ENCODE measurements at regions not wholly inside any gene's neighbourhood (a gene's known extent, or its start where the extent isn't known, plus 50 kb on each side); places are given as distances from the start of the nearest gene placed in this dataset.

DNA sequence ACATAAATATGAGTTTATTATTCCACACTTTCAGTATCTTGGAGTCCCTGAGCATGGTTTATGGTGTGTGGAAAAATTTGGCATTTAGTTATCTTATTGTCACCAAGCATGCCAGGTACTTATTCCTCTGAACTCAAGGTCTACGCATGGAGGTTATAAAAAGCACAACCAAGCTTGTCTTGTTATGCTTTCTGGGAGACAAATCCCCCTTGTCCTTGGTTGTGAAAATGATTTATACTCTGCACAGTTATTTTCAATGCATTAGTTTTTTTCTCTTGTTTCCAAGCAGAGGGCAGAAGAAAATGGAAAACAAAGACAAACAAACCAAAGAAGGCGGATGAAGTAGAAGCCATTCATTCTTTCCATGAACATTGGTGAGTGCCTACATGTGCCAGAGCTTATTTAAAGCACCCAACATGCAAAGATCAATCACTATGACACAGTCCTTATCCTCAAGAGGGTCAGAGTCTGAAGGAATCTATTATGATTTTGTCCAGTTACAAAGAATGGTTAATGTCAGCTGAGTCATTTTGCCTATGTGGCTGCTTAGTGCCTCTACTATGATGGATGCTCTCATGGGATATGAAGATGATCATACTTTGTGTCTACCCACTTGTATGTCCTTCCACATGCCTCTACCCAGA lies 323.1 kb downstream of the TENT4A start:
- no peak for DNase-seq

DNA sequence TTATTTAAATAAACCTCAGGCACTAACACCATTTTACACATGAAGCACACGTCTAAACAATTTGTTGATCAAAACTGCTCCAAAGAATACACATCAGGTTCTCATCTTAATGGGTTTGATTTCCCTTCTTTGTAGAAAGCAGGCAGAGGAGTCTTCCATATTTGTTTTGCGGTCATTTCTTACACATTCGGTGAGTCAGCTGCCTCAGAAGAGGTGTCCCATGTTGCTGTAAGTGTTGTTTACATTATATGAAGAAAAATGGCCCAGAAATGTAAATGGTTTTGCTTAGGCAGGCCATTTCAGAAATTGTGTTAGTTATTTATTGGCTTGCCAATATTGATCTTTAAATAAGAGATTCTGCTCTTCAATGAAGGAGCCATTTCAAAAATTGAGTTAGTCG lies 325.8 kb downstream of the TENT4A start:
- no peak for DNase-seq

DNA sequence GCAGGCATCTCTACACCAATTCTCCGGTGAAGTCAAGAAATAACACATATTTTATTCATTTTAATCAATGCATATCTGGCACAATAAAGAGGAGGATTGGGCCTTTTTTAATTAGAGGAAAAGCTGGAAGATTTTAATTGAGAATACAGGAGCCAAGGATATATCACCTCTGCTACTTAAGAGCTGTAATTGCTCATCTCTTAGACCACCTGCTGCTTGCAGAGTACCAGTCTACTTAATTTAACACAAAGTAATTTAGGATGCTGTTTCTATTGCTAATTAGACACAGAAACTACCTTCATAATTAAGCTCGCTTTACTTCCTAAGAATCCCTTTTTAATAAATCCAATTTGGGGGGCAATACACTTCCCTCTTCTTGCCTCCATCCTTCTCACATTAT lies 326.9 kb downstream of the TENT4A start:
- no peak for DNase-seq

DNA sequence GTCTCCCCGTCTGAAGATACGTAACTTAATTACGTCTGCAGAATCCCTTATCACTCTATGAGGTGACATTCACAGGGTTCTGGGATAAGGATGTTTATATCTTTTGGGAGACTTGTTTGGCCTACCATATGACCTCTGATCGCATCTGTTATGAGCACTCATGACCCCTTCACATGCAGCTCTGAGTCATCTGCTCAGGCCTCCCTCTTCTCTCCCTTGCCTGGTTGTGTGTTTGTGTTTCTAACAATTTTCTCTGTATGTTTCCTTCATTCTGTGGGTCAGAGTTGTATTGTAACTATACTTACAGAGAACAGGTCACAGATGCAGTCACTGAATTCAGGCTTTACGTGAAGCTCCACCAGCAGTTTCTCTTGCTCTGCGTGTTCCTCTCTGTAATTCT lies 330.6 kb downstream of the TENT4A start:
- no peak for DNase-seq

DNA sequence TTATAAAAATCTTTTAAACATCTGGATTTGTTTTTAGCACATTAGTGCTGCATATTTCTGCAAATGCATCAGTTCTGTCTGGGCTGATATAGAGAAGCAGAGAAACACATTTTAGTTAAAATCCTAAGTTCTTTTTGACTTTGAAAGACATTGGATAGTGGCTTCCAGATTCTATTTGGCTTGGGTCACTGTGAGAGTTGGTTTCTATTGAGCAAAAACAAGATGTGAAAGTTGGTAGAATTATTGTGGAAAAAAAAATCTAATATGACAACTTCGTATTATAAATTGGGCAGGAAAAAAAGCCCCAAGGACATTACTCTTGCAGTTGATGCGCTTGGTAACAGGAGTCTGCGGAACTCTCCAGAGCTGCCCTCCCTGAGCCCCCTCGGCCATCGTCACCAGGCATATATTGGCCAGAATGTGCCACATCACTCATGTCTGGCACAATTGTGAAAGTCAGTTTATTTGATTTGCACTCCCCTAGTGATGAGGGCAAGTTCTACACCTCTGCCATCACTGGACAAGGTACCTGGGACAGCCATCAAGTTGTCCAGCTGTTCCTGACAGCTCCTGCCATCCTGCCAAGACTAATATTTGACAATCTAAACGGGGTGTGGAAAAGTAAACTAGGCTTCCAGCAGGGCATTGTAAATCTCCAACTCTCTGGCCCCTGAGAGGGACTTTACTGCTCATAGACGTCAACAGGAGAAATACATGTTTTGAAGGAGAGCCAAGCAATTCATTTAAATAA lies 334.5 kb downstream of the TENT4A start:
- DNase-seq: no peak

DNA sequence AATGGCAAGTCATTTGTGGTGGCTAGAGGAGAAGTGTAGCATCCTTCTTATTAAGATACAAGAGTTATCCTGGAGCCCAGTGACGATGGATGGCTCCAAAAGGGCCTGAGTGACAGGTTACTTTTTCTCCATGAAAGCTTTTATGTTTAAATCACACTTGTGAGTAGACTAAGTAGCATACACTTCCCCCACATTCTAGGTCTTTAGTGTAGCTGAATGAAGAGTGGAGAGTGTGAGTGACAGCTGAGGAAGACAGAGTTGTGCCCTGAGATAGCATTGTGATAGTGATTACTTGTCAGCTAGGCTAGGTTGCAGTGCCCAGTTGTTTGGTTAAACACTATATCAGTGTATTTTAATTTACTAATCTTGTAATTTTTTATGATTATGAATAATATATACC lies 337.8 kb downstream of the TENT4A start:
- no peak for DNase-seq

DNA sequence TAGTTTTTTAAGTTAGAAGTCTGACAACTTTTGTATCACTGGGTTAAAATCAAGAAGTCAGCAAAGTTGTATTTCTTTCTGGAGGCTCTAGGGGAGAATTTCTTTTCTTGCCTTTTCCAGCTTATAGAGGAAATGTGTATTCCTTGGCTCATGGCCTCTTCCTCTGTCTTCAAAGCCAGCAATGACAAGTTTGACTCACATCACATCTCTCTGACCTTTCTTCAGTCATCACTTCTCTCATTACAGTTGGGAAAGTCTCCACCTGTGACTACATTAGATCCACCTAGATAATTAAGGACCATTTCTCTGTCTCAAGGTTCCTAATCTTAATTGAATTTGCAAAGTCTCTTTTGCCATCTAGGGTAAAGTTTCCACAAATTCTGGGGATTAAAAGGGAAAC lies 339.9 kb downstream of the TENT4A start:
- no peak for DNase-seq

DNA sequence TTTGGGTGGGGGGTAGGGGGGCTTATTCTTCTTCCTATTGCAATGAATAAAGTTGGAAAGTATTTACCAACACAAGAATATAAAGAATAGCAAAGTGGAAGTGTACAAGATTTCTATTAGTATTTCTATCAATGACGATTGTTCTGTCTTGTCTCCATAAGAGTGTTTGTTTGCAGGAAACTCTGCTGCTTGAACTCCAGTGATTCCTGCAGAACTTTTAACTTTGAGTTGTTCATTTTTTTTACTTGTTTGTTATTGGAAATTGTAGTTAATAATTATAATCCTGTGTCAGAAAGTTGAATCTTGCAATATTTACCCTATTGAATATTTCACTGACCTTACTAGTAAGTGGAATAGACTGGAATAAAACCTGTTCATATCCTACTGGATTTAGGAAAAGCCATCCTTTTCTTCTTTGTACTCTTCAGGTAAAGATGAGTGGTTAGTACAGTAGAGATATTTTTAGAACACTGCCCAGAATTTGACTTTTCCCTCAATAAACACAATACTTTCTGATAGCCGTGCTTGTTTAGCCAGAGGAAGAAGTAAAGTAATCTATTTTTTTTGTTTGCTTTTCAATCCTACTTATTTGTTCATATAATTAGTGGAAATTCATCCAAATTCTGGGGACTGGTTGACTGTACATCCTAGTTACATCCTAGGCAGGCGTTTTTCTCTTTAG lies 340.4 kb downstream of the TENT4A start:
- no peak for DNase-seq

DNA sequence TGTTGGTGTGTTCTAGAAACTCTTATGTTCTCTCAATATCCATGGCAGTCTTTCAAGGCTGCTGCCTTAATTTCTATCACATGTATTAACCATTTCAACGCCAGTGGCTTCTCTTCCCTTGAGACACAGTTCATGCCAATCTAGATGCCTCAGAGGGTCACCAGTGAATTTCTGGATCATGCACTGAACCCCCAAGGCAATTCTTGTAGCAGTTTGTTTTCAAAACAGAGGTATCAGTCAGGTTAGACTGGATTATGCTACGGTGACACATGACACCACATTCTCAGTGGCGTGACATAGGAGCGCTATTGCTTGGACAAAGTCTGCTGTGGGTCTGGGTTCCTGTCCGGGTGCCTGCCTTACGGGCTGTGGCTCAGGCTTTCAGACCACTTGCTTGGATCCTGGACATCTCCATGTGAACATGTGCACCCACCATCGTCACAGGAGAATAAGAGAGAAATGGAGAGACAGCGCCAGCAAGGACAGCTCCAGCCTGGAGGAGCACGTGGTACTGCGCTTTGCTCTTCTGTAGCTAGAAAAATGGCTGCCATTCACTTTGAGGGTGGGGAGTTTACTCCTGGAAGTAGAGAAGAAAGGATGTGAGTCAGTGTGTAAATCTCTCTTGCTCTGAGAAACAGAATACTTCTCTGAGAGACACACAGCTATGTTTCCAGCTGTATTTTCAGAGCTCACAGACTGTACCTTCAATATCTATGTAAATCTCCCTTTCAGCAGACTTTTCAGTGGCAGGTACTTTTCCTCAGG lies 329.3 kb upstream of the ADCY2 start:
- no peak for DNase-seq

DNA sequence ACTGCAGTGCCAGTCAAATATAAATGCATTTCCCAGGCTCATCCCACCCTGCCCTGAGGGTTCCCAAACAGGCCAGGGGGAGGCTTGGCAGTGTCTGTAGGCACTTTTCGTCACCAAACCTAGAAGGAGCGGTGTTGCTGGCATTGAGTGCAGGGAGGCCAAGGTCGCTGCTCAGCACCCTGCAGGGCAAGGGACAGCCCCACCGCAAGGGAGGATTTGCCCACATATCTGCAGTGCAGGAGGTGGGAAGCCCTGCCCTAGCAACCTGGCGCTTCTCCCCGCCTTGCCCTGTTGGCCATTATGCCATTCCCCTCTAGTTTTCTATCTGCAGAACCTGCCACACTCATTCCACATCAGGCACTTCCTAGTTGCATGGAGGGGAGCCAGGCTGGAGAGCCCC lies 327.8 kb upstream of the ADCY2 start:
- DNase-seq: no peak

DNA sequence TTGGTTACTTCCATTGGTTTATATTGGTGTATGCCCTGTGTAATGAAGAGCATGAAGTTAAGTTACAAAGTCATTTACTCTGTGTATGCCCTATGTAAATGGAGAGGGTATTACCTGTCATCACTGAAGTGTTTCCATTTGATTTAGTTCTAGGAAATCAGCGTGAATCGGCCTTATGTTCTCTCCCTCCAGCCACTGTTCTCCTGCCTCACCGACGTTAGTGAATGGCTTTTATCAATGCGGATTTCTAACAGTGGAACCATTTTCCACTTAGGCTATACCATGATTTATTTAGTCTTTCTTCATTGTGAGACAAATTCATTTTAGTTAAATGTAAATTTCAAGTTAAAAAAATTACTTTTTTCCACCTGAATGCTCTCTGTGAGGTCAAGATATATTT lies 327.0 kb upstream of the ADCY2 start:
- no peak for DNase-seq

DNA sequence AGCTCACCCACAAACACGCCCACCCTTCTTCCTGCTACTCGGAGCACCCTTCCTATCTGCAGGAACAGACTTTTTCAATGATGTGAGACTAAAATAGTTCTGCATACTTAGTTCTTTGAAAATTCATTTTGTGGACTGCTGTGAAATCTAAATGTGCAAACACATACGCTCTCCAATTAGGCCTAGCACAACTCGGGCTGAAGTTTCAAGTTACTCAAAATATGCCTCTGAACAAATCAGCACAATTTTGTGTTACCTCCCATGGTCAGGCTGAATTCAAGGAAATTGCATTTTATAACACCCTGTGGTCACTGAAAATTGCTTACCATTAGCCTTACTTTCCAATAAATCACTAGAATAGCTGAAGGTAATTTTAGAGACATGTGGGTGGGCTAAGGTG lies 323.8 kb upstream of the ADCY2 start:
- no peak for DNase-seq

DNA sequence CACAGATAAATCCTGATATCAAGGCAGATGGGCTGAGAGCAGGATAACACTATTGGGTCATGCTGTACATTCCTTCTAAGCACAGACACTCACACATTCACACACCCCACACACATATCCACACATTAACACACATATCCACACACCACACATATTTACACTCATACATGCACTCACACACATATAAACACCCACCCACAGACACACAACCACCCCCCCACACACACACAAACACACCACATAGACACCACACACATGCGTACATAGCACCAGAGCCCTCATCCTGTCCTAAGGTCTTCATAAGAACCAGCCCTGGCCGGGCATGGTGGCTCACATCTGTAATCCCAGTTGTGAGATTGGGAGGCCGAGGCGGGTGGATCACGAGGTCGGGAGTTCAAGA lies 322.3 kb upstream of the ADCY2 start:
- no peak for DNase-seq

DNA sequence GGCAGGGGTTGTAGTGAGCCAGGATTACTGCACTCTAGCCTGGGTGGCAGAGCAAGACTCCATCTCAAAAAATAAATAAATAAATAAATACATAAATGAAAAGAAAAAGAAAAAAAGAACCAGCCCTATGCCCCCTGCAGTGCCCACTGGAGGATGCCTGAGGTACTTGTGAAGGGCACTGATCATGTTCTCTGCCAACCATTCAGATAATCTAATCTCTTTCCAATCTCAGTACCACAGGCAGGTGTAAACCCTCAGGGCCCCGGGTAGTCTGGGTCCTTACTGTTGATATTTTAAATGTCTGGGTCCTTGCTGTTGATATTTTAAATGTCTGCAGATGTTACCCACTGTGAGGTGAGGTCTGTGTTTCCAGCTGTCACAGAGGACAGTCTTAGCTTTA lies 321.8 kb upstream of the ADCY2 start:
- DNase-seq: no peak

DNA sequence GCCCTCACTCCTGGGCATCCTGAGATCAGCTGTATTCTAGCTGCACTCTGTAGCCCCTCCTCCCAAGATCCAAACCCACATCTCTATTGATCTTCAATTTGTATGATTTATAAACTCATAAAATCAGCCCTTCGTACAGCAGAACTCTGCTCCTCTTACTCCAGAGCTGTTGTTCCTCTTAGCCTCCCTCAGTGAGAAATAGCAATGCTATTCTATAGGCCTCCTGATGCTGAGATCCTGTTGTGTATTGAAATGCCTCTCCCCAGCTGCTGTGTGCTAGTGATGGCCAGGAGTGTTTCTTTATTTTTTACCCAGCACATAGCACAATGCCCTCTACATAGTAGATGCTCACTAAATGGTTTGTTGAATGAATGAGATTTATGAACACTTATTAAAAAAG lies 320.5 kb upstream of the ADCY2 start:
- no peak for DNase-seq

DNA sequence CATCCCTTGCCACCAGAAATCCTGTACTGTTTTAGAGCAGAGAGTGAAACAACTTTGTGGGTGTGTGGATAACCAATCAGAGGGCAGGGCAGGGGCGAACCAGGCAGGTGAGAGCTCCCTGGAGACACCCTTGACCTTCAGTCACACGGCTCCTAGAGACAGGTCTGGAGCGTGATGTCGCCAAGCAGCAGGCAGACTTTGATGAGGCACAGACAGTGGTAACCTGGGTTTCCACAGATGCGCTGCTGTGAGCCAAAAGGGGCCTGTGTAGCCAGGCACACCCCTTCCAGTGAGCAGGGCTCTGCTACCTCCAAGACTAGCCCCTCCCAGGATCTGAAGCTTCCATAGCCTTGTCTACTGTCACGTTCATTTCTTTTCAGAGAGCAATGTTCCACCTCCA lies 317.8 kb upstream of the ADCY2 start:
- no peak for DNase-seq

DNA sequence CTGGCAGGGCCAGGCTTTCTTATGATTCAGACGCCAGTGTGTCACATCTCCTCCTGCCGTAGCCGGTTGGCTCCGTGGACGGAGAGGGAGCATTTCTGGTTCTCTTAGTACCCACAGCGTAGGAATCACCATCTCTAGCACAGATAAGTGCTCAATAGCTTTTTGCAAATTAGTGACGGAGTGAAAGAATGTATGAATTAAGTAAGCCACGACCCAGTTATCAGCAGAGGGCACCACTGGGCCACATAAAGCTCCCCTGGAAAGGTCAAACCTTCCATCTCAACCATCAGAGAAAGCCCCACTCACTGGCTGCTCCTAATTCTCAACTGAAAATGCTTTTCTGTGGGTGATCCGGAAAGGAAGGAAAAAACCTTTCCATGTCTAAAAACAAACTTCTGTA lies 317.0 kb upstream of the ADCY2 start:
- peak; percentile 5 for DNase-seq

DNA sequence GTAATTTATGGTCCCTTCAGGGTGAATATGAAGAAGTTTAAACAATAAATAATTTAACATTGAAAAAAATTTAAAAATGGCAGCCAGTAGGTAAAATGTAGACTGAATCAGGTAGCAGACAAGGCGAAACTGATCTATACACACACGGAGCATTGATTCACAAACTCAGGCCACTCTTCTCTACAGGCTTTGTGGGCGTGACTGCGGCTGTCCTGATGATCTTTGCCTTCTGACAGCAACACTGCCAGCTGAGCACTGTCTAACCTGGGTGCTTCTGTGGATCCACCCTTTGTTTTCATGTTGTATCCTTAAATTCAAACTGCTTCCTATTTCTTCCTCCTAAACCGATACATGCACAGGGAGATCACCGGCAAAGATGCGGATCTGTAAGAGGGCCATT lies 315.4 kb upstream of the ADCY2 start:
- no peak for DNase-seq

DNA sequence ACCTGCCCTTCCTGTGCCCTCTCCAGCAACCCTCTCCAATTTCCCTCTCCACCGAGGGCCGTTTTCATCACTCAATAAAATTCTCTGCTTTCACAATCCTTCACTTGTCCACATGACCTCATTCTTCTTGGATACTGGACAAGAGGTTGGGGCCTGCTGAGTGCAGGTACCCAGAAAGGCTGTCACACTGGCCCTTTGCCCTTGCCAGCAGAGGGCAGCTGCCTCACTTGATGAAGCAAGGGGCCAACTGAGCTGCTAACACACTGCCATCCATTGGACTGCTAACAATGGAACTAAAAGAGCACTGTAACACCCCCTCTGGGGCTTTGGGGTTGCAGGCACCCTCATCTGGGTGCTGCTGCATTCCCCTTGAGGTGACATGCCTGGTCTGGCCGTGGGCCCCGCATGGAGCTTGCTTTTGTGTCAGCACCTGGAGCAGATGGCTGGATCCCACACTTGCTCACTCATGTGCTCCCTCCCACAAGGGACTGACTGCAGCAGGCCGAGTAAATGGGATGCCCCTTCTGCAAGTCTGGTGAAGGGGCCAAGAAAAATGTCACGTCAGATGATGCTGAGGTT lies 308.1 kb upstream of the ADCY2 start:
- no peak for DNase-seq

DNA sequence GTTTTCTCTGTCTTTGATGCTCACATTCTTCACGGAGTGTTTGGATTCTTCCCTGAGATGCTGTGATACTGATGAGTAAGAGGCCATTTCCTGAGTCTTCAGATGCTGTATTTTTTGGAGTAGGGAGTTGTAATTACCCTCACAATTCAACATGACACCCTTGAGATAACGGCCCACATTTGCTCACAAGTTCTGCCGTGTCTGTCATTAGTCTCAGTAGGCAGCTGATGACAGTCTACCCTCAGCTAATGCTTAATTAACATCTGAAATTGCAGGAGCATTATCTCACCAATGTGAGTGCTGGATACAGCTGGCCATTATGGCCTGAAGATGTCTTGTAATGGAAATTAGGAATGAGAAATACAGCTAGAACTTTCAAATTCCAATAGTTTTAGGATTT lies 307.1 kb upstream of the ADCY2 start:
- DNase-seq: no peak

DNA sequence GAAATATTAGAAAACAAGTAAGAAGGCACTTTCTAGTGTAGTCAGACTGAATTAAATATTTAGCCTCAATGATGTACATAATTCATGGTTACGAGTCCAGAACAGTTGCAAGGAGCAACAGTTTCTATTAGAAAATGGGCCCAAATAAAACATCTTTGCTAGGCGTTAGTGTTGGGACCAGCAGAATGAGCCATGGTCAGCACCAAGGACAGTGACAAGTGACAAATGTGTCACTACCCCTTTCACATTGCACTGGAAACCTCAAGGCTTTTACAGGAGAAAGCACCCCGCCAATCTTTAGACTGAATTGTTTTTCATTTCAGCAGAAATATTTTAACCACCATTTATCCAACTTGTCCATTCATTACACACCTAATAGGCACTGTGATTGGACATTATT lies 301.3 kb upstream of the ADCY2 start:
- DNase-seq: peak; percentile 13

DNA sequence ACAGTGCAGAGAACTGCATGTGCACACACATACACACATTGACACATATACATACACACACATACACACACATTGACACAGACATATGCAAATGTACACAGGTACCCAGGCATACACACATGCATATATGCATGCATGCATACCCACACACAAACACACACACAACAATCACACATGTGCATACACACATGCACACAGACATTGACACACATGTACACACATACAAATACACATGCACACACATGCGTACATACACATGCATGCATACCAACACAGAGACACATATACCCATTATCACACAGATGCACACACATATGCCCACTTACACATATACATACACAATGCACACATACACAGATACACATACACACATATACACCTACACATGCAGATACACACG lies 299.6 kb upstream of the ADCY2 start:
- no peak for DNase-seq

DNA sequence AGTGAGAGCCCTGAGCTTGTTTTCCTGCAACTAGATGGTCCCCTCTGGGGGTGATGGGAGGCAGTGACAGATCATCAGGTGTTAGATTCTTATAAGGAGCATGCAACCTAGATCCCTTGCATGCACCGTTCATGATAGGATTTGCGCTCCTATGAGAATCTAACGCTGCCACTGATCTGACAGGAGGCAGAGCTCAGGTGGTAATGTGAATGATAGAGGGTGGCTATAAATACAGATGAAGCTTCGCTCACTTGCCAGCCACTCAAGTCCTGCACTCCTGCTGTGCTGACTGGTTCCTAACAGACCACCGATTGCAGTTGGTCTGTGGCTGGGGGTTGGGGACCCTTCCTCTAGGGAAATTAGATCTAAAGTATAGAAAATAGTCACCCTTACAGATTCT lies 290.6 kb upstream of the ADCY2 start:
- DNase-seq: no peak

All from stimulated activated CD4-positive, alpha-beta T cell treated with anti-CD3 and anti-CD28 coated beads, Interleukin-15, amount 100 ng/mL, for 24 hours (primary cell).